Activated T-cell treated with anti-CD3 and anti-CD28 coated beads, Interleukin-2, amount 50 U/mL, for 72 hours (primary cell): ENCODE measurements at regions not wholly inside any gene's neighbourhood (a gene's known extent, or its start where the extent isn't known, plus 50 kb on each side); places are given as distances from the start of the nearest gene placed in this dataset.
"Not testable (repeated sequence)": the region's sequence is repeated elsewhere in the genome, so short reads cannot be mapped to it uniquely, and the experiment has no call there.

Experiments used
- ATAC-seq, 2 donors: fragments of 150-1000 bp; cut with Tn5 transposase; replicated peaks in 1 of 2; 2 replicates each; pipeline ENCODE4 v1.10.0; 2021; ENCODE audit warnings: moderate library complexity in 2 of 2, mild to moderate bottlenecking in 1 of 2
- DNase-seq, 2 donors: peaks; one replicate each; pipeline ENCODE4 v3.0.0; 2021 to 2022; ENCODE audit warnings: mixed read lengths in 1 of 2
- H3K27ac Mint-ChIP-seq: one replicate; pipeline ENCODE4 v1.8.0; 2022; ENCODE audit warnings: mild to moderate bottlenecking, moderate library complexity, mixed read lengths
- H3K27me3 Mint-ChIP-seq: one replicate; pipeline ENCODE4 v1.8.0; 2022; ENCODE audit warnings: low read depth, mixed read lengths
- H3K36me3 Mint-ChIP-seq, 2 donors: one replicate each; pipeline ENCODE4 v1.8.0; 2022; ENCODE audit warnings: mixed read lengths in 2 of 2, mild to moderate bottlenecking in 1 of 2; ENCODE audit not compliant: insufficient read depth in 2 of 2
- H3K4me1 Mint-ChIP-seq: one replicate; pipeline ENCODE4 v1.8.0; 2022; ENCODE audit warnings: low read depth, mixed read lengths
- H3K4me3 Mint-ChIP-seq, 2 donors: one replicate each; pipeline ENCODE4 v1.8.0; 2022; ENCODE audit warnings: mild to moderate bottlenecking in 2 of 2, mixed read lengths in 2 of 2, moderate library complexity in 2 of 2
- H3K9me3 Mint-ChIP-seq, 2 donors: one replicate each; pipeline ENCODE4 v1.8.0; 2022; ENCODE audit warnings: mixed read lengths in 2 of 2

- H3K36me3 Mint-ChIP-seq = no peaks in the 10 kb centered on the region
- H3K4me3 Mint-ChIP-seq = no peak overlapping the region
- DNase-seq (no peak), ATAC-seq (no peak)
- H3K27me3 Mint-ChIP-seq = no peaks in the 10 kb centered on the region
- H3K9me3 Mint-ChIP-seq = peaks cover 4 to 8% of the 10 kb centered on the region in 2 donors
- H3K4me1 Mint-ChIP-seq = no peaks in the 10 kb centered on the region
- no peak overlapping the region for H3K27ac Mint-ChIP-seq
These were observed 343.5 kb upstream of the SPRY2 start for GRCh38 chr13:80684217-80684991.

GRCh38 chr13:80680786-80681366 lies 339.9 kb upstream of the SPRY2 start:
- Mint-ChIP-seq H3K36me3 (no peaks in the 10 kb centered on the region), H3K27me3 (no peaks in the 10 kb centered on the region), H3K4me1 (no peaks in the 10 kb centered on the region), H3K4me3 (no peak overlapping the region), H3K9me3 (peaks cover 7 to 8% of the 10 kb centered on the region in 2 donors), H3K27ac (no peak overlapping the region)
- DNase-seq (no peak), ATAC-seq (no peak)

GRCh38 chr13:80679423-80679822 lies 338.5 kb upstream of the SPRY2 start:
- Mint-ChIP-seq H3K27ac (no peak overlapping the region), H3K4me3 (no peak overlapping the region), H3K36me3 (no peaks in the 10 kb centered on the region), H3K27me3 (no peaks in the 10 kb centered on the region), H3K9me3 (peaks cover 7 to 8% of the 10 kb centered on the region in 2 donors), H3K4me1 (no peaks in the 10 kb centered on the region)
- no peak for DNase-seq
- no peak for ATAC-seq

- Mint-ChIP-seq H3K4me3 (no peak overlapping the region), H3K36me3 (no peaks in the 10 kb centered on the region), H3K27ac (no peak overlapping the region), H3K4me1 (no peaks in the 10 kb centered on the region), H3K9me3 (peaks cover 5 to 8% of the 10 kb centered on the region in 2 donors), H3K27me3 (no peaks in the 10 kb centered on the region)
- DNase-seq (no peak), ATAC-seq (no peak)
These were observed 336.3 kb upstream of the SPRY2 start for GRCh38 chr13:80677227-80677626.

- not testable (repeated sequence) for H3K4me3 Mint-ChIP-seq, H3K27me3 Mint-ChIP-seq, H3K4me1 Mint-ChIP-seq, H3K36me3 Mint-ChIP-seq, H3K9me3 Mint-ChIP-seq, H3K27ac Mint-ChIP-seq, DNase-seq, ATAC-seq
These were observed 334.5 kb upstream of the SPRY2 start for GRCh38 chr13:80675442-80675841.

- H3K27ac Mint-ChIP-seq = no peak overlapping the region
- no peak overlapping the region for H3K4me3 Mint-ChIP-seq
- DNase-seq (no peak), ATAC-seq (no peak)
- H3K36me3 Mint-ChIP-seq = no peaks in the 10 kb centered on the region
- no peaks in the 10 kb centered on the region for H3K27me3 Mint-ChIP-seq
- H3K4me1 Mint-ChIP-seq = no peaks in the 10 kb centered on the region
- peaks cover 2% of the 10 kb centered on the region in 2 donors for H3K9me3 Mint-ChIP-seq
These were observed 330.8 kb upstream of the SPRY2 start for GRCh38 chr13:80671773-80672172.

GRCh38 chr13:80669112-80669511 lies 328.2 kb upstream of the SPRY2 start:
- Mint-ChIP-seq H3K36me3 (no peaks in the 10 kb centered on the region), H3K9me3 (peaks cover 2 to 3% of the 10 kb centered on the region in 2 donors), H3K27me3 (no peaks in the 10 kb centered on the region), H3K4me3 (no peak overlapping the region), H3K27ac (no peak overlapping the region), H3K4me1 (no peaks in the 10 kb centered on the region)
- ATAC-seq (no peak), DNase-seq (no peak)

GRCh38 chr13:80668452-80668851 lies 327.5 kb upstream of the SPRY2 start:
- no peaks in the 10 kb centered on the region for H3K27me3 Mint-ChIP-seq
- H3K4me3 Mint-ChIP-seq = no peak overlapping the region
- H3K4me1 Mint-ChIP-seq = no peaks in the 10 kb centered on the region
- H3K27ac Mint-ChIP-seq = no peak overlapping the region
- no peak for ATAC-seq
- no peaks in the 10 kb centered on the region for H3K36me3 Mint-ChIP-seq
- no peak for DNase-seq
- peaks cover 2 to 3% of the 10 kb centered on the region in 2 donors for H3K9me3 Mint-ChIP-seq

- no peak for ATAC-seq
- H3K4me1 Mint-ChIP-seq = no peaks in the 10 kb centered on the region
These were observed 326.0 kb upstream of the SPRY2 start for GRCh38 chr13:80666782-80667552.

GRCh38 chr13:80665792-80666333 lies 324.9 kb upstream of the SPRY2 start:
- H3K36me3 Mint-ChIP-seq = no peaks in the 10 kb centered on the region
- H3K9me3 Mint-ChIP-seq = peaks cover 2 to 3% of the 10 kb centered on the region in 2 donors
- H3K4me1 Mint-ChIP-seq = no peaks in the 10 kb centered on the region
- no peak for ATAC-seq
- no peak for DNase-seq
- H3K4me3 Mint-ChIP-seq = no peak overlapping the region
- H3K27me3 Mint-ChIP-seq = no peaks in the 10 kb centered on the region
- no peak overlapping the region for H3K27ac Mint-ChIP-seq

More at GRCh38 chr13:80666782-80667552, 326.0 kb upstream of the SPRY2 start:
- DNase-seq = no peak
- no peak overlapping the region for H3K4me3 Mint-ChIP-seq
- H3K36me3 Mint-ChIP-seq = no peaks in the 10 kb centered on the region
- no peak overlapping the region for H3K27ac Mint-ChIP-seq
- H3K27me3 Mint-ChIP-seq = no peaks in the 10 kb centered on the region
- H3K9me3 Mint-ChIP-seq = peaks cover 1 to 4% of the 10 kb centered on the region in 2 donors

GRCh38 chr13:80664950-80665349 lies 324.0 kb upstream of the SPRY2 start:
- H3K9me3 Mint-ChIP-seq = peaks cover 1 to 3% of the 10 kb centered on the region in 2 donors
- no peak overlapping the region for H3K4me3 Mint-ChIP-seq
- no peak overlapping the region for H3K27ac Mint-ChIP-seq
- ATAC-seq = no peak
- DNase-seq = no peak
- no peaks in the 10 kb centered on the region for H3K27me3 Mint-ChIP-seq
- no peaks in the 10 kb centered on the region for H3K4me1 Mint-ChIP-seq
- no peaks in the 10 kb centered on the region for H3K36me3 Mint-ChIP-seq

GRCh38 chr13:80663788-80664187 lies 322.9 kb upstream of the SPRY2 start:
- DNase-seq (no peak), ATAC-seq (no peak)
- Mint-ChIP-seq H3K9me3 (peaks cover 1 to 3% of the 10 kb centered on the region in 2 donors), H3K36me3 (no peaks in the 10 kb centered on the region), H3K4me3 (no peak overlapping the region), H3K4me1 (no peaks in the 10 kb centered on the region), H3K27ac (no peak overlapping the region), H3K27me3 (no peaks in the 10 kb centered on the region)

GRCh38 chr13:80658705-80659104 lies 317.8 kb upstream of the SPRY2 start:
- Mint-ChIP-seq H3K27ac (no peak overlapping the region), H3K27me3 (no peaks in the 10 kb centered on the region), H3K9me3 (peaks cover 1 to 6% of the 10 kb centered on the region in 2 donors), H3K4me3 (no peak overlapping the region), H3K36me3 (no peaks in the 10 kb centered on the region), H3K4me1 (no peaks in the 10 kb centered on the region)
- ATAC-seq (no peak), DNase-seq (no peak)
